HG02678 (cell line): ENCODE measurements at regions not wholly inside any gene's neighbourhood (a gene's known extent, or its start where the extent isn't known, plus 50 kb on each side); places are given as distances from the start of the nearest gene placed in this dataset.

Experiments used
- ATAC-seq: cut with Tn5 transposase; IDR thresholded peaks from one replicate; pipeline ENCODE4 v1.9.1; 2021; ENCODE audit warnings: mild to moderate bottlenecking, moderate library complexity; ENCODE audit not compliant: unreplicated experiment

GRCh38 chr4:23547096-23547495 is 342.8 kb downstream of the PPARGC1A start:
- no peak for ATAC-seq

DNA sequence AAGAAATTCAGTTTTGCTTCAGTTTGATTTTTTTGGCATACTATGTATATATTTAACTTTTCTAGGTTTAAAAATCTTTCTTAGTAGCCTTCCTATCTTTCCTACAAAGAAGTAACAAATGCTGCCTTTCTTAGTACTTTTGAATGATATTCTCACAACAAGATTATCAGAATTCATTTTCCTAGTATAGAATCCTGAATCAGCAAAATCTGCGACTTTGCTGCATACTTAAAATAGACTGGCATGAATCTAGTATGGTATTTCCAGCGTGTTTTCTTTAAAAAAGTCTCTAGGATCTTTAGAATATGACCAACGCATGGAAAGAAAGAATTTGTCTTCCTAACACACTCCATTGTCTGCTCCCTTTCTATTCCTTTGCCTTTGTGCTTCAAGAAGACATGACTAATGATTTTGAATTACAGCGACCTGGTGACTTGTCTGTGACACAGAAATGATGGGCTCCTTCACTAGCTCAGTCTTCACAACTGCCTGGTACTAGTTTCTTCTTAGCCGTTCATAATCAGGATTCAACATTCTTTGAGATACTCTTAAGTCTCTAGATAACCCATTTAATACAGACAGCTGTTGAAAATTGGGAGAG is 349.8 kb downstream of the PPARGC1A start:
- no peak for ATAC-seq

- ATAC-seq = no peak
Observed at GRCh38 chr4:23533859-23534258, 356.0 kb downstream of the PPARGC1A start.

- no peak for ATAC-seq
Observed at GRCh38 chr4:23516716-23517115, 373.1 kb downstream of the PPARGC1A start.

- no peak for ATAC-seq
Observed at GRCh38 chr4:23504083-23504482, 385.8 kb downstream of the PPARGC1A start.

DNA sequence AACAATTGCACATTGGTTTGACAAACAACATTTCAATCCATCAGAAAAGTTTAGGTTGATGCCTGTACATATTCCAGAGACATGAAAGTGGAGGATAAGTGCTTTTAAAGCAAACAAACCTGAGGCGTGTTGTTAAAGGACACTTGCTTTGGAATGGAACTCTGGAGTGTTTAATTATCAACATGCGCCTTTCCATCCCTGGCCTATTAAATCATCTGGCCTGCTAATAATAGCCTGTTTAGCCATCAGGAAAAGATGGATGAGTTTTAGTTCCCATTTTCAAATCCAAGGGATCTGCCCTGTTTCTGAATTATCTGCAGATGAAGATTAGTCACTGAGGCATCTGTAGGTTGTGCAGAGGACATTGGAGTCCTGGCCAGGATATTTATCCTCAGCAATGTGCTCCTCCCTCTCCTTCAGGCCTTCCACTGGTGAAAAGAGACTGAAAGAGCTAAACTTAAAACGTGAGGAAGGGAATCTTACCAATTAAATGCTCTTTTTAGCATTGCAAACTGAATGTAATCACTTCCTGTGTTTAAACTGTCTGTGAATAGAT is 388.9 kb downstream of the PPARGC1A start:
- no peak for ATAC-seq

DNA sequence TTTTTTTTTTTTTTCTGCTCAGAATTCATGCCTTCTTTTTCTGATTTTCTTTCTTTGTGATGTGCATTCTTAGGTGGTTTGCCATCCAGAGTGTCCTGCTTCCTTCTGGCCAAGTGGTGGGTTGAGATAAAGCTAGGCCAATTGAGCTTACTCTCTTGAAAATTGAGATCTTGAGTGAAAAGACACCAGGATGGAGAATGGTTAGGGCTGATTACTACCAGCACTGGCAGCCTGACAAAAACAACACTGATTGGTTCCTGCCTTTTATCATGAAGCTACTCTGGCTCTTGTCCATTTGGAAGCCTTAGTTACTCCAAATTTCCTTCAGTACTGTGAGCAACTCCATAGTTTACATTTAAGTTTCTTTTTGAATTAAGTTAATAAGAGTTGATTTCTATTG is 404.0 kb downstream of the PPARGC1A start:
- ATAC-seq = no peak

DNA sequence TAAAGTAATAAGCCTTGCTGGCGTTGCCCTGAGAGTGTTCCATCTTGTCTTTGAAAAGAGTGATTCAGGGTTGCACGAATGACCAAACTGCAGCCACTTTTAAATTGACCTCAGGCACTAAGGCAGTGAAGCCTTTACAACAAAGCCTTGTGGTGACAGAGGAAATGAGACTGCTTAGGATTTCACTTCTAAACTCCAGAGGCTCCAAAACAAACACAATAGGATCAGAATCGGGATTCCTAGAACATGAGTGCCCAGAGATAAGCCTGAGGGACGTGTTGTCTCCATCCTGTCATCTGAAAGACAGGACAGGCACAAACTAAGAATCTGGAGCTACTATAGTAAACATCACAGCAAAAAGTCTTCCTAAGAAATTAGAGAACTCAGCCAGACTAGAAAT is 405.2 kb downstream of the PPARGC1A start:
- no peak for ATAC-seq

GRCh38 chr4:23483320-23483960 is 406.4 kb downstream of the PPARGC1A start:
- ATAC-seq = no peak

DNA sequence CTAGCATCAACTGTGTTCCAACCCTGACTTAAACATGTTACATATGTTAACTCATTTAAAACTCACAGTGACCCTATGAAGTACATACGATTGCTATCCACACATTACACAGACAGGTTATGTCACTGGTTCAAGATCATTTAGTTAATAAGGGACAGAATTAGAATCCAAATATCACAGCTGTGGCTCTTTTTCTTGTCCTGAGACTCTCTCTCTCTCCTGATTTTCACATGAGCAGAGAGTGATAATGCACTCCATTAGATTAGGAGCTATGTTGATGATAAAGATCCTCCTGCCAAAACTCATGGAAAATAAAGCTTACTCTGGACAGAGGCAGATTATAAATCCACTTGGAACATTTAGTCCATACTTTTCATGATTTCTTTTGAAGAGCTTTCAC is 408.3 kb downstream of the PPARGC1A start:
- no peak for ATAC-seq

GRCh38 chr4:23477905-23478304 is 411.9 kb downstream of the PPARGC1A start:
- no peak for ATAC-seq

DNA sequence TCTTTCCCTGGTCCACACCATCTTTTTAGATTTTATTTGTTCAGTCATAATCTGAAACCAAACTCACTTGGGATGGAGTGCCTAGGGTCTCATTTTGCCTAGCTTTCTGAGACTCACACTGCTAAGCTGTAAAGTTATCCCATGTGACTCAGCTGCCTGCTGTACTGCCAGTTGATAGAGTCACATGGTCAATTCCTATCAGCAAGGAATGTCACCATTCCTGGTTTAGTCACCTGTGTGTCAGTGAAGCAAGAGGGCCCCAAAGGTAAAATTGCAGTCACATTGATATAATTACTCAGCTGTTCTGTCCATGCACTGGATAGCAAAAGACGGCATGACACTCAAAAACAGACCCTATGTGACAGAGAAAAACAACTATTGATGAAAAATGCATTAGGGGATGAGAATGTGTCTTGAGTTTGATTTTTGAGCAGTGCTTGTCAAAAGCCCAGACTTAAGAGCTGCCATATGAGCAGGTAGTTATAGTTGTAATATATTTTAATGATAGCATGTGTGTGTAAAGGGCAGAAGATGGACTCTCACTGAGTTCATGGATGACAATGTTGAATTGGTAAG is 413.2 kb downstream of the PPARGC1A start:
- ATAC-seq = no peak

DNA sequence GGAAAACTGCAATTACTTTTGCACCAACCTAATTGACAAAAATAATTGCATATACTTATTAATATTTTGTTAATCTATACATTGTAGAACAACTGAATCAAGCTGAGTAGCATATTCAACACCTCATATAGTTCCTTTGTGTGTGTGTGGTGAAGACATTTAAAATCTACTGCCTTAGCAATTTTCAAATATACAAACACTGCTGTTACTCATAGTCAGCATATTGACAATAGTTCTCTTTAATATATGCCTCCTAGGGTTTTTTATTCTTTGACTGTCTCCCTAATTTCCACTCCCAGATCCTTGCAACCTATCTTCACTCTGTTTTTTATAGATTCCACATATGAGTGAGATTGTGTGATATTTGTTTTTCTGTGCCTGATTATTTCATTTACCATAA is 426.8 kb downstream of the PPARGC1A start:
- ATAC-seq = no peak

- no peak for ATAC-seq
Observed at GRCh38 chr4:23458054-23458453, 431.8 kb downstream of the PPARGC1A start.

DNA sequence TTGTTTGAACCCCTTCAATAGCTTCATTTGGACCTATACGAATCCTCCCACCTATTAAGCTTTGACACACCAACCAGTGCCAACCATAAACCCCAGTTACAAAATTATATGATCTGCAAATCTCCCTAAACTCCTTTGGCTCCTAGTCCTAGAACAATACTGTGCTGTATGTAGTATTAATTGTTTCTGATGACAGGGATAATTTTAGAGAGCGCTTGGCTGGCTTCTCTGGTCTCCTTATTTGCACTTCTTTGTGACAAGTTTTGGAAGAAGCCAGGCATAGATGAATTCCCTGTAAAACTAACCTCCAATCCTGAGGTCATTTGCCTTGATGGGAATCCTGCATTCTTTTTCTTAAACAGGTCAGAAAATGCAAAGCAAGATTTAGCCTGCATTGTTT is 433.0 kb downstream of the PPARGC1A start:
- no peak for ATAC-seq

GRCh38 chr4:23455456-23456158 is 434.2 kb downstream of the PPARGC1A start:
- no peak for ATAC-seq

- no peak for ATAC-seq
Observed at GRCh38 chr4:23441530-23442069, 448.2 kb downstream of the PPARGC1A start.

DNA sequence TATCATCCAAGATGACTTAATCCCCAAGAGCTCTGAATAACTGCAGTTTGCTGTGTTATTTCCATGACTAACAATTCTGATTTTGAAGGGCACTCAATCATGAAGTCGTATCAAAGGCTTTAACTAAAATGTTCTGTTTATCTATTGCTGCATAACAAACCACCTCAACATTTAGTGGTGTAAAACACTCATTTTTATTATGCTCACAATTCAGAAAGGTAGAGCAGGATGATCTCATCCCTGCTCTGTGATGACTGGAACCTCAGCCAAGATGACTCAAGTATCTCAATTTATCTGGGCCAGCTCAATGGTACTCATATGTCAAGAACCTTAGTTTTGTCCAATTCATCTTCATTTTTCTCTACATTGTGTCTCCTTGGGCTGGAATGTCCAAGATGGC is 451.1 kb downstream of the PPARGC1A start:
- ATAC-seq = no peak

DNA sequence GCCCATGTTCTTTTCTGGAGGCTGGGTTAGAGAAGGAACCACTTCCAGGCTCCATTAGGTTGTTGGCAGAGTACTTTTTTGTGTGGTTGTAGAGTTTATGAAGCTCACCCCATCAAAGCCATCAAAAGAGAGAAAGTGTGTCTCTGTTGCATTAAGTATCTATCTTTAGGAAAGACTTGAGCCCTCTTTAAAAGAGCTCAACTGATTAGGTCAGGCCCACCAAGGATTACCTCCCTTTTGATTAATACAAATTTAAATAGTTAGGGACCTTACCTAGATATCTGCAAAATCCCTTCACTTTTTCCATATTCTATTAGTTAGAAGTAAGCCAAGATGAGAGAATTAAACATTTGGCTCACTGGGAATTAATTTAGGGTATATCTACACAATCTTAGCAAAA is 460.4 kb downstream of the PPARGC1A start:
- no peak for ATAC-seq

DNA sequence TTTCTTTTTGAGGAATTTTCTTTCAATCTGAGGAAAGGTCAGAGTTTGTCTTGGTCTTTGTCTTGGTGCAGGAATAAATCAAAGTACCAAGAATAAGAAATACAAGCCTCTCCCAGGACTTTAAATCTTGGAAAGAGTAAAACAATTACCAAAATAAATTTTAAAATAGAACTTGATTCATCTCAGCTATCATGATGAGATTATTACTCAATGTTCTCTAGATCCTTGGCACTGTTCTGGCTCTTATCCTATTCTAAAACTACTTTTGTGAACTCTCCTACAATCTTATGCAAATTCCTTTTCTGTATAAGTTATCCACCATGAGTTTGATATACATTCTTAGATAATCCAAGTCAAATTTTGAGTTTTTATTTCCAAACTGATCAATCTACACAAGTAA is 464.3 kb downstream of the PPARGC1A start:
- no peak for ATAC-seq

DNA sequence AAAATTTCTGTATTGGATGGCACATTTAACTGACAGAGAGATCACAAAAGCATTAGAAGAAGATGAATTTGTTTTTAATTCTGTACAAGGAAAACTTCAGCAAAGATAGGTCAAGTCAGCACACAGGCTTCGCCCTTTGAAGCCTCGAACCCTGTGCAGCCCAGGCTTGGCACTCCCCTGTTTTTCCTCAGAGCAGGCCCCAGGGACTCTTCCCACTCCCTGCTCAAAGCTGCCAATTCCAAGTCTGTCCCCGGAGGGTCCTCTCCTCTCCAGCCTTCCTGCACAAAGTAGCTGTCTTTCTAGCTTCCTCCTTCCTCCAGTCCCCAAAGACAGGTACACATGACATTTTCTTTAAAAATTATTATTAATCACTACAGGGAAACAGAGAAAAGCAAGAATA is 466.3 kb downstream of the PPARGC1A start:
- no peak for ATAC-seq
